Body of pancreas (tissue), 4 donors: ENCODE measurements at regions not wholly inside any gene's neighbourhood (a gene's known extent, or its start where the extent isn't known, plus 50 kb on each side); places are given as distances from the start of the nearest gene placed in this dataset.

Experiments
- CTCF ChIP-seq, 7 experiments: fragments of 450-650 bp in 4 of 7; fragments of 200-600 bp in 3 of 7; sonication (generic) in 3 of 7; IDR thresholded peaks; one replicate each; pipeline ENCODE4 v1.5.1; 2016 to 2019; ENCODE audit warnings: antibody characterized with exemption in 7 of 7
- POLR2A ChIP-seq, 3 donors: fragments of 450-650 bp; IDR thresholded peaks; one replicate each; pipeline ENCODE4 v1.6.1; 2016; ENCODE audit warnings: antibody characterized with exemption in 3 of 3, mild to moderate bottlenecking in 2 of 3

GRCh38 chr3:135731546-135731945 lies 234.0 kb upstream of the PPP2R3A start:
- TF ChIP-seq CTCF (IDR thresholded peaks at IDR 0.05) (no peak), POLR2A (IDR thresholded peaks at IDR 0.05) (no peak)
